Small intestine (tissue), 7 donors: ENCODE measurements at regions not wholly inside any gene's neighbourhood (a gene's known extent, or its start where the extent isn't known, plus 50 kb on each side); places are given as distances from the start of the nearest gene placed in this dataset.

Experiments used
- DNase-seq, 2 donors: peaks; one replicate each; pipeline versions ENCODE4 v3.0.0 to v3.0.0-alpha.2; 2013
- FAIRE-seq: peaks from 2 replicates; lab custom pipeline; 2012; peaks lifted over from hg19 to GRCh38; lab: Jason Lieb, UNC
- H3K27ac ChIP-seq, 3 donors: one replicate each; pipeline ENCODE4 v1.5.1; 2013; ENCODE audit warnings: low read length in 2 of 3, mild to moderate bottlenecking in 2 of 3, control low read depth in 1 of 3, inconsistent platforms in 1 of 3, low read depth in 1 of 3, moderate library complexity in 1 of 3
- H3K27me3 ChIP-seq, 3 donors: one replicate each; pipeline ENCODE4 v1.6.1; 2013; ENCODE audit warnings: low read length in 3 of 3, inconsistent platforms in 1 of 3; ENCODE audit not compliant: control insufficient read depth in 3 of 3, insufficient read depth in 3 of 3
- H3K36me3 ChIP-seq, 3 donors: one replicate each; pipeline ENCODE4 v1.6.1; 2013; ENCODE audit warnings: low read length in 3 of 3, inconsistent platforms in 1 of 3, low read depth in 1 of 3, mild to moderate bottlenecking in 1 of 3, moderate library complexity in 1 of 3; ENCODE audit not compliant: control insufficient read depth in 3 of 3, insufficient read depth in 2 of 3
- H3K4me1 ChIP-seq, 3 donors: one replicate each; pipeline ENCODE4 v1.6.1; 2013; ENCODE audit warnings: low read length in 2 of 3, inconsistent platforms in 1 of 3, low read depth in 1 of 3, mild to moderate bottlenecking in 1 of 3, moderate library complexity in 1 of 3; ENCODE audit not compliant: control insufficient read depth in 3 of 3, insufficient read depth in 2 of 3
- H3K4me3 ChIP-seq, 3 donors: one replicate each; pipeline ENCODE4 v1.5.1; 2013; ENCODE audit warnings: low read length in 3 of 3, control low read depth in 1 of 3, inconsistent platforms in 1 of 3, low read depth in 1 of 3, mild to moderate bottlenecking in 1 of 3, moderate library complexity in 1 of 3
- H3K9me3 ChIP-seq, 2 donors: one replicate each; pipeline ENCODE4 v1.6.1; 2013; ENCODE audit warnings: low read depth in 1 of 2, low read length in 1 of 2; ENCODE audit not compliant: control insufficient read depth in 2 of 2, insufficient read depth in 1 of 2
- WGBS, 3 donors: extraction: QIAGEN DNeasy Blood & Tissue Kit; methylation state at CpG; one replicate each; pipeline ENCODE4 v1.1.7; 2013; 5-methylcytosine and 5-hydroxymethylcytosine counted together
- donor health status: healthy with polysubstance abuse.
- donor health status: control.
- donor health status: control.
- donor health status: Bipolar disorder and iron deficiency.
- donor health status: healthy.

GRCh38 chr17:13728781-13729180, 127.1 kb upstream of the HS3ST3A1 start:
- H3K36me3 ChIP-seq: no peaks in the 10 kb centered on the region
- WGBS, 3 donors: 65 to 78% (median 76%) methylated on average over 4 of the region's 4 CpGs
- FAIRE-seq (no peak), DNase-seq (no peak)
- H3K27ac ChIP-seq: no peak overlapping the region
- peaks cover 0 to 4% (median 0%) of the 10 kb centered on the region in 3 donors for H3K4me1 ChIP-seq
- no peak overlapping the region for H3K4me3 ChIP-seq
- no peaks in the 10 kb centered on the region for H3K27me3 ChIP-seq
- H3K9me3 ChIP-seq: peaks cover 0 to 5% of the 10 kb centered on the region in 2 donors

GRCh38 chr17:13729466-13730134, 127.9 kb upstream of the HS3ST3A1 start:
- 78 to 81% (median 79%) methylated on average over 10 of the region's 10 CpGs for WGBS, 3 donors

GRCh38 chr17:13734880-13735279, 133.2 kb upstream of the HS3ST3A1 start:
- H3K36me3 ChIP-seq: no peaks in the 10 kb centered on the region
- peaks cover 0 to 6% of the 10 kb centered on the region in 2 donors for H3K9me3 ChIP-seq
- H3K4me3 ChIP-seq: no peak overlapping the region
- WGBS, 3 donors: 34 to 63% (median 43%) methylated on average over 1 of the region's 1 CpG
- no peaks in the 10 kb centered on the region for H3K4me1 ChIP-seq
- H3K27me3 ChIP-seq: no peaks in the 10 kb centered on the region
- no peak overlapping the region for H3K27ac ChIP-seq
- no peak for FAIRE-seq
- DNase-seq: no peak

More at GRCh38 chr17:13729466-13730134, 127.9 kb upstream of the HS3ST3A1 start:
- Histone ChIP-seq H3K27me3 (no peaks in the 10 kb centered on the region), H3K4me1 (peaks cover 0 to 4% (median 0%) of the 10 kb centered on the region in 3 donors), H3K36me3 (no peaks in the 10 kb centered on the region), H3K9me3 (peaks cover 0 to 6% of the 10 kb centered on the region in 2 donors), H3K4me3 (no peak overlapping the region), H3K27ac (no peak overlapping the region)
- FAIRE-seq: no peak
- DNase-seq: no peak

- H3K9me3 ChIP-seq: peaks cover 0 to 6% of the 10 kb centered on the region in 2 donors
- H3K4me1 ChIP-seq: no peaks in the 10 kb centered on the region
- H3K4me3 ChIP-seq: no peak overlapping the region
- 31 to 55% (median 42%) methylated on average over 2 of the region's 2 CpGs for WGBS, 3 donors
- no peak for FAIRE-seq
- H3K36me3 ChIP-seq: no peaks in the 10 kb centered on the region
- H3K27ac ChIP-seq: no peak overlapping the region
- no peak for DNase-seq
- no peaks in the 10 kb centered on the region for H3K27me3 ChIP-seq
Observed at GRCh38 chr17:13735444-13735843, 133.7 kb upstream of the HS3ST3A1 start.

GRCh38 chr17:13735861-13736260, 134.1 kb upstream of the HS3ST3A1 start:
- Histone ChIP-seq H3K36me3 (no peaks in the 10 kb centered on the region), H3K4me1 (no peaks in the 10 kb centered on the region), H3K27ac (no peak overlapping the region), H3K4me3 (no peak overlapping the region), H3K9me3 (peaks cover 0 to 6% of the 10 kb centered on the region in 2 donors), H3K27me3 (no peaks in the 10 kb centered on the region)
- FAIRE-seq: no peak
- no peak for DNase-seq
- WGBS, 3 donors: 79 to 82% (median 81%) methylated on average over 2 of the region's 2 CpGs

GRCh38 chr17:13736916-13737315, 135.2 kb upstream of the HS3ST3A1 start:
- H3K27me3 ChIP-seq: no peaks in the 10 kb centered on the region
- H3K4me3 ChIP-seq: no peak overlapping the region
- peaks cover 0 to 6% of the 10 kb centered on the region in 2 donors for H3K9me3 ChIP-seq
- no peak for FAIRE-seq
- DNase-seq: no peak
- no peaks in the 10 kb centered on the region for H3K4me1 ChIP-seq
- H3K36me3 ChIP-seq: no peaks in the 10 kb centered on the region
- H3K27ac ChIP-seq: no peak overlapping the region

GRCh38 chr17:13740686-13741085, 139.0 kb upstream of the HS3ST3A1 start:
- Histone ChIP-seq H3K27me3 (no peaks in the 10 kb centered on the region), H3K4me1 (no peaks in the 10 kb centered on the region), H3K9me3 (no peaks in the 10 kb centered on the region), H3K27ac (no peak overlapping the region), H3K36me3 (no peaks in the 10 kb centered on the region), H3K4me3 (no peak overlapping the region)
- no peak for FAIRE-seq
- DNase-seq: no peak
- 79 to 86% (median 82%) methylated on average over 3 of the region's 3 CpGs for WGBS, 3 donors

- no peaks in the 10 kb centered on the region for H3K36me3 ChIP-seq
- no peak for DNase-seq
- H3K27ac ChIP-seq: no peak overlapping the region
- no peaks in the 10 kb centered on the region for H3K9me3 ChIP-seq
- WGBS, 3 donors: 68 to 78% (median 74%) methylated on average over 1 of the region's 1 CpG
- H3K4me3 ChIP-seq: no peak overlapping the region
- no peak for FAIRE-seq
- H3K4me1 ChIP-seq: no peaks in the 10 kb centered on the region
- no peaks in the 10 kb centered on the region for H3K27me3 ChIP-seq
Observed at GRCh38 chr17:13741744-13742143, 140.0 kb upstream of the HS3ST3A1 start.

- Histone ChIP-seq H3K9me3 (no peaks in the 10 kb centered on the region), H3K36me3 (no peaks in the 10 kb centered on the region), H3K4me3 (no peak overlapping the region), H3K4me1 (no peaks in the 10 kb centered on the region), H3K27me3 (no peaks in the 10 kb centered on the region), H3K27ac (no peak overlapping the region)
- WGBS, 3 donors: 88 to 94% (median 93%) methylated on average over 3 of the region's 3 CpGs
- DNase-seq (no peak), FAIRE-seq (no peak)
Observed at GRCh38 chr17:13743906-13744305, 142.2 kb upstream of the HS3ST3A1 start.
